MCF 10A (cell line): ENCODE measurements at regions not wholly inside any gene's neighbourhood (a gene's known extent, or its start where the extent isn't known, plus 50 kb on each side); places are given as distances from the start of the nearest gene placed in this dataset.

Experiments
- BruUV-seq: library from RNA; stranded (reverse); fragments of 400-500 nt; replicated peaks from 2 replicates; lab custom pipeline; 2021; lab: Mats Ljungman, UMichigan
- CTCF ChIA-PET: fragments of 300-600 bp; sonication (Branson Sonifier 250); formaldehyde crosslinking; extraction: SDS; loops from one replicate; lab custom pipeline; 2021; ENCODE audit warnings: antibody characterized with exemption, inconsistent platforms; lab: Yijun Ruan, JAX
- POLR2A ChIA-PET: fragments of 300-600, 350-650 bp; sonication (Branson Sonifier 250); formaldehyde crosslinking; extraction: SDS; loops from one replicate; lab custom pipeline; 2020; ENCODE audit warnings: antibody characterized with exemption, inconsistent platforms; lab: Yijun Ruan, JAX
- DNase-seq: peaks from one replicate; pipeline ENCODE4 v3.0.0-alpha.2; 2018; ENCODE audit not compliant: unreplicated experiment
- H3K27ac Mint-ChIP-seq: one replicate; pipeline ENCODE4 v1.8.0; 2022; ENCODE audit warnings: mild to moderate bottlenecking, low read depth, mixed read lengths; ENCODE audit not compliant: unreplicated experiment
- H3K27me3 Mint-ChIP-seq: one replicate; pipeline ENCODE4 v1.8.0; 2022; ENCODE audit warnings: mixed read lengths; ENCODE audit not compliant: insufficient read depth, unreplicated experiment
- H3K36me3 Mint-ChIP-seq: one replicate; pipeline ENCODE4 v1.8.0; 2022; ENCODE audit warnings: mild to moderate bottlenecking, moderate library complexity, mixed read lengths; ENCODE audit not compliant: insufficient read depth, unreplicated experiment
- H3K4me1 Mint-ChIP-seq: one replicate; pipeline ENCODE4 v1.8.0; 2022; ENCODE audit warnings: mixed read lengths; ENCODE audit not compliant: insufficient read depth, unreplicated experiment
- H3K4me3 Mint-ChIP-seq: one replicate; pipeline ENCODE4 v1.8.0; 2022; ENCODE audit warnings: mild to moderate bottlenecking, moderate library complexity, mixed read lengths; ENCODE audit not compliant: unreplicated experiment
- H3K9me3 Mint-ChIP-seq: one replicate; pipeline ENCODE4 v1.8.0; 2022; ENCODE audit warnings: mixed read lengths; ENCODE audit not compliant: unreplicated experiment
- intact Hi-C: fragments of 100-400 bp; cut with micrococcal nuclease; formaldehyde crosslinking; loops from 2 replicates; pipeline ENCODE4 v1.14.1; 2022
- TF ChIP-seq, protein P1 (sequence below): fragments of 200-600 bp; IDR thresholded peaks from one replicate; pipeline ENCODE4 v1.8.0; 2022; ENCODE audit warnings: antibody characterized with exemption, mild to moderate bottlenecking; ENCODE audit not compliant: unreplicated experiment

DNA sequence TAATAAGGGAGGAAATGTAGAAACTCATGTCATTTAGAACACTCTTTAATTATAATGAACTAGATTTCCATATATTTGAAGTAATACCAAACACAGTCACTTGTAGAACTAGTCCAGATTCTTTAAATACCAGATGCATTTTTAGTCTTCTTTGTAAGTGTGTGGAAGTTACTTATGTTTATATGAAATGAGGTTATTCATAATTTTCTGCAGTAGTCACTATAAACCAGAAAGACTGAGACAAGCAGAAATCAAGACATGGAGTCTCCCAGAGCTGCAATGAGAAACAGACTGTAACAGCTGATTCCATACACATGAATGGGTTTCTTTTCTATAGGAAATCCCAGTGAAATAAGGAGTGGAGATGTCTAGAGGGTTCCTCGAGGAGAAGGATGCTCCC is 216.6 kb upstream of the ZP4 start:
- ChIA-PET CTCF (no interaction called here), POLR2A (no interaction called here)
- H3K27ac Mint-ChIP-seq: no peak overlapping the region
- TF ChIP-seq, protein P1, sequence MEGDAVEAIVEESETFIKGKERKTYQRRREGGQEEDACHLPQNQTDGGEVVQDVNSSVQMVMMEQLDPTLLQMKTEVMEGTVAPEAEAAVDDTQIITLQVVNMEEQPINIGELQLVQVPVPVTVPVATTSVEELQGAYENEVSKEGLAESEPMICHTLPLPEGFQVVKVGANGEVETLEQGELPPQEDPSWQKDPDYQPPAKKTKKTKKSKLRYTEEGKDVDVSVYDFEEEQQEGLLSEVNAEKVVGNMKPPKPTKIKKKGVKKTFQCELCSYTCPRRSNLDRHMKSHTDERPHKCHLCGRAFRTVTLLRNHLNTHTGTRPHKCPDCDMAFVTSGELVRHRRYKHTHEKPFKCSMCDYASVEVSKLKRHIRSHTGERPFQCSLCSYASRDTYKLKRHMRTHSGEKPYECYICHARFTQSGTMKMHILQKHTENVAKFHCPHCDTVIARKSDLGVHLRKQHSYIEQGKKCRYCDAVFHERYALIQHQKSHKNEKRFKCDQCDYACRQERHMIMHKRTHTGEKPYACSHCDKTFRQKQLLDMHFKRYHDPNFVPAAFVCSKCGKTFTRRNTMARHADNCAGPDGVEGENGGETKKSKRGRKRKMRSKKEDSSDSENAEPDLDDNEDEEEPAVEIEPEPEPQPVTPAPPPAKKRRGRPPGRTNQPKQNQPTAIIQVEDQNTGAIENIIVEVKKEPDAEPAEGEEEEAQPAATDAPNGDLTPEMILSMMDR: no peak
- H3K9me3 Mint-ChIP-seq: no peaks in the 10 kb centered on the region
- H3K36me3 Mint-ChIP-seq: no peaks in the 10 kb centered on the region
- no peaks in the 10 kb centered on the region for H3K27me3 Mint-ChIP-seq
- no peak for DNase-seq
- no TSS peak for BruUV-seq
- intact Hi-C loops: no loop called here
- no peaks in the 10 kb centered on the region for H3K4me1 Mint-ChIP-seq
- no peak overlapping the region for H3K4me3 Mint-ChIP-seq

DNA sequence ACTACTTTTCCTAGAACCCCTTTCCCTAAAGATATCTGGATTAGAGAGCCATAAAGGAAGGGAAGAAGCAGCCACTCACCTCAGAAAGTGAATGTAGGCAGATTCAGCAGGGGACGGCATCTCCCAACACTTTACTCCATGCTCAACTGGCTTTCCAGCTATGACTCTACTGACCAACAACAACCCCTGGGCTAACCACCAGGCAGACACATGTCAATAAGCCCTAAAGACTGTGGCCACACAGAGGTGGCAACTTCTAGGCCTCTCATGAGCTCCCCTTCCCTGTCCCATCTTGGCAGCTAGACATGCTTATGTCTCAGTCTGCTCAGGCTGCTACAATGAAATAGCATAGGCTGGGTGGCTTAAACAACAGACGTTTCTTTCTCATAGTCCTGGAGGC is 214.0 kb upstream of the ZP4 start:
- ChIA-PET POLR2A (no interaction called here), CTCF (interaction anchor here (0.5 to 1.4 kb wide), 3 partner anchors 10 to 1509 kb away, joined by 4 read pairs; no protein-coding TSS in a partner anchor)
- H3K36me3 Mint-ChIP-seq: no peaks in the 10 kb centered on the region
- TF ChIP-seq, protein P1: no peak
- no peaks in the 10 kb centered on the region for H3K4me1 Mint-ChIP-seq
- intact Hi-C loops: no loop called here
- no peak for DNase-seq
- no TSS peak for BruUV-seq
- H3K27me3 Mint-ChIP-seq: no peaks in the 10 kb centered on the region
- no peak overlapping the region for H3K4me3 Mint-ChIP-seq
- H3K27ac Mint-ChIP-seq: no peak overlapping the region
- peaks cover 7% of the 10 kb centered on the region for H3K9me3 Mint-ChIP-seq

DNA sequence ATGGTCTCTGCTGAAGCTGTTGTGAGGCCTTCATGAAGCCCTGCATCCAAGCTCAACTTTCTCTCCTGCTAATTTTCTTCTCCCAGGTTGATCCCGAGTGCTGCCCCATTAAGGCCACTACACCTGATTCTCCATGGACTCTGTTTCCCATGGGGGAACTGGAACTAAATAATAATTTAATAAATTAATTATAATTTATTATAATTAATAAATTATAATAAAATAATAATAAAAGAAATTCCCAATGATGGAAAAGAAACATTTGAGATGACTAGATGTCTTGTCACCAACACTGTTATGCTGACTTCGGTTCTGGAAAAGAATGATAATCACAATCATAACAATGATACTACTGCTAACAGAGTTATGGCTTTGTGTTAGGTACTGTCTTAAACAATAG is 211.2 kb upstream of the ZP4 start:
- ChIA-PET POLR2A (interaction anchor here (0.8 kb wide), 2 partner anchors 33 to 94 kb away, joined by 3 to 4 read pairs; no protein-coding TSS in a partner anchor), CTCF (interaction anchor here (0.8 kb wide), 1 partner anchor 157 kb away, joined by 3 read pairs; no protein-coding TSS in a partner anchor)
- Mint-ChIP-seq H3K4me3 (no peak overlapping the region), H3K27ac (no peak overlapping the region), H3K9me3 (peaks cover 12% of the 10 kb centered on the region), H3K4me1 (no peaks in the 10 kb centered on the region), H3K36me3 (no peaks in the 10 kb centered on the region), H3K27me3 (no peaks in the 10 kb centered on the region)
- intact Hi-C loops: no loop called here
- BruUV-seq: no TSS peak
- no peak for DNase-seq
- TF ChIP-seq, protein P1: no peak

DNA sequence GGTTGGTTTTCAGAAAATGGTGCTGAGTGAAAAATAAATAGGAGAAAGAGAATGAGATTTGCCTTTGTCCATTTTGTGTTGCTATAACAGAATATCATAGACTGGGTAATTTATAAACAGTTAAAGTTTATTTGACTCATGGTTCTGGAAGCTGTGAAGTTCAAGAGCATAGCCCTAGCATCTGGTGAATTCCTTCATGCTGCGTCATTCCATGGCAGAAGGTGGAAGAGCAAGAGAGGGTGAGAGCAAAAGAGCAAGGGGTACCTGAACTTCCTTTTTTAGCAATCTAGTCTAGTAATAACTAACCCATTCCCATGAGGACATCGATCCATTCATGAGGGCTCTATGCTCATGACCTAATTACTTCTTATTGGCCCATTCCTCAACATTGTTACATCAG is 209.1 kb upstream of the ZP4 start:
- BruUV-seq: no TSS peak
- TF ChIP-seq, protein P1: no peak
- H3K9me3 Mint-ChIP-seq: peaks cover 12% of the 10 kb centered on the region
- intact Hi-C loops: no loop called here
- no peak overlapping the region for H3K4me3 Mint-ChIP-seq
- ChIA-PET POLR2A (interaction anchor here (0.6 kb wide), 1 partner anchor 188 kb away, joined by 4 read pairs; no protein-coding TSS in a partner anchor), CTCF (interaction anchor here (0.5 to 0.7 kb wide), 2 partner anchors 1452 to 1592 kb away, joined by 3 to 4 read pairs; no protein-coding TSS in a partner anchor)
- no peaks in the 10 kb centered on the region for H3K27me3 Mint-ChIP-seq
- H3K36me3 Mint-ChIP-seq: no peaks in the 10 kb centered on the region
- H3K4me1 Mint-ChIP-seq: no peaks in the 10 kb centered on the region
- H3K27ac Mint-ChIP-seq: no peak overlapping the region
- no peak for DNase-seq
